HCT116 (cell line): ENCODE measurements at regions not wholly inside any gene's neighbourhood (a gene's known extent, or its start where the extent isn't known, plus 50 kb on each side); places are given as distances from the start of the nearest gene placed in this dataset.

Experiments
- ATAC-seq: fragments of 200-7000 bp; cut with Tn5 transposase; 2 replicates; pipeline ENCODE4 v1.9.1; 2020; ENCODE audit warnings: mild to moderate bottlenecking, moderate library complexity
- BruUV-seq: library from RNA; stranded (reverse); fragments of 400-500 nt; replicated peaks from 2 replicates; lab custom pipeline; 2021; lab: Mats Ljungman, UMichigan
- CTCF ChIA-PET: fragments of 300-600 bp; sonication (Branson Sonifier 250); formaldehyde crosslinking; loops from one replicate; lab custom pipeline; 2021; ENCODE audit warnings: antibody characterized with exemption; lab: Charles Lee
- POLR2A ChIA-PET: fragments of 300-600, 350-600 bp; sonication (Branson Sonifier 250); formaldehyde crosslinking; loops from one replicate; lab custom pipeline; 2021; ENCODE audit warnings: antibody characterized with exemption; lab: Charles Lee
- RAD21 ChIA-PET, 2 experiments: fragments of 300-600 bp; sonication (Branson Sonifier 250); formaldehyde crosslinking; loops; one replicate each; lab custom pipeline; 2023; ENCODE audit warnings: low total read pairs in 2 of 2; ENCODE audit not compliant: uncharacterized antibody in 2 of 2, unreplicated experiment in 2 of 2, low non-redundant PET in 1 of 2; lab: Charles Lee
- DNase-seq: peaks from one replicate; pipeline ENCODE4 v3.0.0-alpha.2; 2010; ENCODE audit warnings: low read depth, low spot score
- H2AFZ ChIP-seq: fragments of 200-600 bp; shearing (Covaris generic), sonication (generic); 2 replicates; pipeline ENCODE4 v1.6.1; 2017; ENCODE audit warnings: low read depth, mixed run types, mixed read lengths, antibody characterized with exemption, low read length; ENCODE audit not compliant: poor library complexity, severe bottlenecking
- H3K27ac ChIP-seq: 2 replicates; pipeline ENCODE4 v1.5.1; 2012; ENCODE audit warnings: low read depth, low read length
- H3K27me3 ChIP-seq: fragments of 200-600 bp; sonication (generic); 2 replicates; pipeline ENCODE4 v1.6.1; 2016; ENCODE audit warnings: mixed run types, low read length, mixed read lengths; ENCODE audit not compliant: insufficient read depth
- H3K36me3 ChIP-seq, 2 experiments: fragments of 200-500 bp in 1 of 2; fragments of 200-600 bp in 1 of 2; sonication (Bioruptor generic) in 1 of 2; sonication (generic) in 1 of 2; 2 replicates each; pipeline versions ENCODE4 v1.5.1 to v1.6.1; 2014 to 2016; ENCODE audit warnings: low read length in 2 of 2, inconsistent platforms in 1 of 2, mixed read lengths in 1 of 2, mixed run types in 1 of 2; ENCODE audit not compliant: insufficient read depth in 2 of 2, control insufficient read depth in 1 of 2
- H3K4me1 ChIP-seq, 2 experiments: fragments of 200-600 bp in 1 of 2; sonication (generic) in 1 of 2; 2 replicates each; pipeline versions ENCODE4 v1.5.1 to v1.6.1; 2012 to 2017; ENCODE audit warnings: low read length in 2 of 2, inconsistent platforms in 1 of 2, mild to moderate bottlenecking in 1 of 2, mixed read lengths in 1 of 2, mixed run types in 1 of 2, moderate library complexity in 1 of 2; ENCODE audit not compliant: insufficient read depth in 2 of 2, control insufficient read depth in 1 of 2
- H3K4me2 ChIP-seq: fragments of 200-600 bp; sonication (generic); 2 replicates; pipeline ENCODE4 v1.6.1; 2017; ENCODE audit warnings: mixed run types, low read length, mixed read lengths
- H3K4me3 ChIP-seq, 2 experiments: fragments of 200-600 bp in 1 of 2; sonication (generic) in 1 of 2; replicated peaks in 1 of 2; 2 replicates each; pipeline ENCODE4 v1.5.1; 2011 to 2016; ENCODE audit warnings: low read length in 2 of 2, control low read depth in 1 of 2, low read depth in 1 of 2, mild to moderate bottlenecking in 1 of 2, mixed read lengths in 1 of 2, mixed run types in 1 of 2
- H3K79me2 ChIP-seq: fragments of 200-600 bp; sonication (generic); 2 replicates; pipeline ENCODE4 v1.6.1; 2017; ENCODE audit warnings: mild to moderate bottlenecking, mixed run types, low read length, moderate library complexity, mixed read lengths; ENCODE audit not compliant: insufficient read depth
- H3K9ac ChIP-seq: fragments of 200-600 bp; sonication (generic); 2 replicates; pipeline ENCODE4 v1.6.1; 2016; ENCODE audit warnings: low read length, mixed read lengths
- H3K9me2 ChIP-seq: fragments of 200-600 bp; sonication (generic), shearing (Covaris generic); 2 replicates; pipeline ENCODE4 v1.6.1; 2017; ENCODE audit warnings: mixed run types, mild to moderate bottlenecking, moderate library complexity; ENCODE audit not compliant: insufficient read depth
- H3K9me3 ChIP-seq, 2 experiments: fragments of 200-500 bp in 1 of 2; fragments of 200-600 bp in 1 of 2; sonication (Bioruptor generic) in 1 of 2; sonication (generic) in 1 of 2; 2 replicates each; pipeline ENCODE4 v1.6.1; 2014 to 2017; ENCODE audit warnings: low read length in 2 of 2, mixed read lengths in 2 of 2, inconsistent platforms in 1 of 2, low read depth in 1 of 2, mild to moderate bottlenecking in 1 of 2, mixed run types in 1 of 2, moderate library complexity in 1 of 2; ENCODE audit not compliant: control insufficient read depth in 1 of 2, insufficient read depth in 1 of 2
- H4K20me1 ChIP-seq: fragments of 200-600 bp; sonication (generic), shearing (Covaris generic); 2 replicates; pipeline ENCODE4 v1.6.1; 2017; ENCODE audit warnings: mixed run types, mild to moderate bottlenecking, moderate library complexity; ENCODE audit not compliant: insufficient read depth
- CBX3 ChIP-seq: IDR thresholded peaks from 2 replicates; pipeline ENCODE4 v1.6.1; 2012; ENCODE audit warnings: low read depth
- CEBPB ChIP-seq: IDR thresholded peaks from 2 replicates; pipeline ENCODE4 v1.6.1; 2012; ENCODE audit warnings: low read depth
- CTCF ChIP-seq, 3 experiments: fragments of 200-600 bp in 1 of 3; sonication (generic) in 1 of 3; IDR thresholded peaks in 2 of 3; conservative IDR thresholded peaks in 1 of 3; 2 replicates each; pipeline ENCODE4 v1.5.1; 2012 to 2017; ENCODE audit warnings: low read depth in 2 of 3, low read length in 2 of 3, antibody characterized with exemption in 1 of 3, borderline replicate concordance in 1 of 3, control low read depth in 1 of 3, mild to moderate bottlenecking in 1 of 3, mixed read lengths in 1 of 3, mixed run types in 1 of 3, moderate library complexity in 1 of 3; ENCODE audit not compliant: insufficient read depth in 1 of 3
- EGR1 ChIP-seq: IDR thresholded peaks from 2 replicates; pipeline ENCODE4 v1.6.1; 2012; ENCODE audit warnings: low read depth
- EZH2 ChIP-seq: fragments of 200-600 bp; sonication (generic); IDR thresholded peaks from 2 replicates; pipeline ENCODE4 v1.6.1; 2017; ENCODE audit warnings: antibody characterized with exemption, mixed run types
- JUND ChIP-seq: IDR thresholded peaks from 2 replicates; pipeline ENCODE4 v1.6.1; 2012
- MAX ChIP-seq: IDR thresholded peaks from 2 replicates; pipeline ENCODE4 v1.6.1; 2012
- POLR2A ChIP-seq: IDR thresholded peaks from 2 replicates; pipeline ENCODE4 v1.7.0; 2011; ENCODE audit warnings: borderline replicate concordance; ENCODE audit not compliant: insufficient read depth, insufficient read length; ENCODE audit errors: extremely low read depth
- POLR2AphosphoS5 ChIP-seq: IDR thresholded peaks from 2 replicates; pipeline ENCODE4 v1.6.1; 2011; ENCODE audit warnings: mild to moderate bottlenecking, low read depth, low read length, moderate library complexity
- SIN3A ChIP-seq: IDR thresholded peaks from 2 replicates; pipeline ENCODE4 v1.6.1; 2012; ENCODE audit warnings: low read depth
- SP1 ChIP-seq: IDR thresholded peaks from 2 replicates; pipeline ENCODE4 v1.6.1; 2012; ENCODE audit warnings: low read depth
- TCF7L2 ChIP-seq: IDR thresholded peaks from 2 replicates; pipeline ENCODE4 v1.7.0; 2011; ENCODE audit warnings: borderline replicate concordance, inconsistent platforms; ENCODE audit not compliant: insufficient read depth, insufficient read length; ENCODE audit errors: extremely low read depth
- ZFX ChIP-seq: fragments of 450-650 bp; IDR thresholded peaks from 2 replicates; pipeline ENCODE4 v1.6.1; 2017
- intact Hi-C: fragments of 100-400 bp; cut with micrococcal nuclease; formaldehyde crosslinking; loops from 2 replicates; pipeline ENCODE4 v1.10.0; 2022
- TF ChIP-seq, protein P1 (sequence below): IDR thresholded peaks from 2 replicates; pipeline ENCODE4 v1.6.1; 2012; ENCODE audit warnings: low read depth
- TF ChIP-seq, protein P2 (sequence below): IDR thresholded peaks from 2 replicates; pipeline ENCODE4 v1.6.1; 2011; ENCODE audit warnings: mild to moderate bottlenecking, low read length, moderate library complexity; ENCODE audit not compliant: insufficient replicate concordance; ENCODE audit errors: extremely low read depth
- TF ChIP-seq, protein P3 (sequence below): IDR thresholded peaks from 2 replicates; pipeline ENCODE4 v1.6.1; 2012

DNA sequence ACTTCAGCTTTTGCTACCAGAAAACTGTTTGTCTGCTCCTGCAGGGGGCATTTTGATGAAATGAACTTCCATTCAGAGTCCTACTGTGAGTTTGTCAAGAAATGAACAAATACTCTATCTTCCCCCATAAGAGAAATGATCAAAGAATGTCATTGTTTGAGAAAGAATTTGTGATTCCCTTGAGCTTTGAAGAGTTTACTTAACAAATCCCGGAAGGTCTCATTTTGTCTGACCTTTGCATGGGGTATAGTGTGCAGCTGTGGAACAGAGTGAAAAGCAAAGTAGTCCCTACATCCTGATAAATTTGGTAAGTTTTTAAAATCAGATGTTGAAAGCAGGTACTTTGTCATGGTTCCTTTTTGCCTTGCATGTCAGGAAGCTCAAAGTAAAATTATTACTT lies 178.0 kb downstream of the ABCC12 start:
- no peaks in the 10 kb centered on the region for H3K9me2 ChIP-seq
- TF ChIP-seq, protein P1, sequence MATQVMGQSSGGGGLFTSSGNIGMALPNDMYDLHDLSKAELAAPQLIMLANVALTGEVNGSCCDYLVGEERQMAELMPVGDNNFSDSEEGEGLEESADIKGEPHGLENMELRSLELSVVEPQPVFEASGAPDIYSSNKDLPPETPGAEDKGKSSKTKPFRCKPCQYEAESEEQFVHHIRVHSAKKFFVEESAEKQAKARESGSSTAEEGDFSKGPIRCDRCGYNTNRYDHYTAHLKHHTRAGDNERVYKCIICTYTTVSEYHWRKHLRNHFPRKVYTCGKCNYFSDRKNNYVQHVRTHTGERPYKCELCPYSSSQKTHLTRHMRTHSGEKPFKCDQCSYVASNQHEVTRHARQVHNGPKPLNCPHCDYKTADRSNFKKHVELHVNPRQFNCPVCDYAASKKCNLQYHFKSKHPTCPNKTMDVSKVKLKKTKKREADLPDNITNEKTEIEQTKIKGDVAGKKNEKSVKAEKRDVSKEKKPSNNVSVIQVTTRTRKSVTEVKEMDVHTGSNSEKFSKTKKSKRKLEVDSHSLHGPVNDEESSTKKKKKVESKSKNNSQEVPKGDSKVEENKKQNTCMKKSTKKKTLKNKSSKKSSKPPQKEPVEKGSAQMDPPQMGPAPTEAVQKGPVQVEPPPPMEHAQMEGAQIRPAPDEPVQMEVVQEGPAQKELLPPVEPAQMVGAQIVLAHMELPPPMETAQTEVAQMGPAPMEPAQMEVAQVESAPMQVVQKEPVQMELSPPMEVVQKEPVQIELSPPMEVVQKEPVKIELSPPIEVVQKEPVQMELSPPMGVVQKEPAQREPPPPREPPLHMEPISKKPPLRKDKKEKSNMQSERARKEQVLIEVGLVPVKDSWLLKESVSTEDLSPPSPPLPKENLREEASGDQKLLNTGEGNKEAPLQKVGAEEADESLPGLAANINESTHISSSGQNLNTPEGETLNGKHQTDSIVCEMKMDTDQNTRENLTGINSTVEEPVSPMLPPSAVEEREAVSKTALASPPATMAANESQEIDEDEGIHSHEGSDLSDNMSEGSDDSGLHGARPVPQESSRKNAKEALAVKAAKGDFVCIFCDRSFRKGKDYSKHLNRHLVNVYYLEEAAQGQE = no peak
- TF ChIP-seq JUND = no peak
- no peak for TF ChIP-seq CEBPB
- no peak for TF ChIP-seq EZH2
- no peak for TF ChIP-seq POLR2A
- no peak for TF ChIP-seq EGR1
- TF ChIP-seq, protein P2, sequence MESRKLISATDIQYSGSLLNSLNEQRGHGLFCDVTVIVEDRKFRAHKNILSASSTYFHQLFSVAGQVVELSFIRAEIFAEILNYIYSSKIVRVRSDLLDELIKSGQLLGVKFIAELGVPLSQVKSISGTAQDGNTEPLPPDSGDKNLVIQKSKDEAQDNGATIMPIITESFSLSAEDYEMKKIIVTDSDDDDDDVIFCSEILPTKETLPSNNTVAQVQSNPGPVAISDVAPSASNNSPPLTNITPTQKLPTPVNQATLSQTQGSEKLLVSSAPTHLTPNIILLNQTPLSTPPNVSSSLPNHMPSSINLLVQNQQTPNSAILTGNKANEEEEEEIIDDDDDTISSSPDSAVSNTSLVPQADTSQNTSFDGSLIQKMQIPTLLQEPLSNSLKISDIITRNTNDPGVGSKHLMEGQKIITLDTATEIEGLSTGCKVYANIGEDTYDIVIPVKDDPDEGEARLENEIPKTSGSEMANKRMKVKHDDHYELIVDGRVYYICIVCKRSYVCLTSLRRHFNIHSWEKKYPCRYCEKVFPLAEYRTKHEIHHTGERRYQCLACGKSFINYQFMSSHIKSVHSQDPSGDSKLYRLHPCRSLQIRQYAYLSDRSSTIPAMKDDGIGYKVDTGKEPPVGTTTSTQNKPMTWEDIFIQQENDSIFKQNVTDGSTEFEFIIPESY = no peak
- no peak for TF ChIP-seq TCF7L2
- no peak for TF ChIP-seq CBX3
- TF ChIP-seq ZFX = no peak
- TF ChIP-seq CTCF (IDR thresholded peaks at IDR 0.05 in 2 of 3, conservative IDR thresholded peaks at IDR 0.05 in 1 of 3; ENCODE audit: borderline replicate concordance in 1 of 3, insufficient read depth in 1 of 3, low read depth in 2 of 3, low read length in 2 of 3) = no peak
- no peak for TF ChIP-seq MAX
- TF ChIP-seq, protein P3, sequence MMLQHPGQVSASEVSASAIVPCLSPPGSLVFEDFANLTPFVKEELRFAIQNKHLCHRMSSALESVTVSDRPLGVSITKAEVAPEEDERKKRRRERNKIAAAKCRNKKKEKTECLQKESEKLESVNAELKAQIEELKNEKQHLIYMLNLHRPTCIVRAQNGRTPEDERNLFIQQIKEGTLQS = no peak
- TF ChIP-seq POLR2AphosphoS5 = no peak
- no peak for TF ChIP-seq SP1
- no peak for TF ChIP-seq SIN3A
- TF ChIP-seq, all 23 proteins: peak for 0
- ChIA-PET RAD21 (no interaction called here), CTCF (no interaction called here), POLR2A (no interaction called here)
- no peaks in the 10 kb centered on the region for H4K20me1 ChIP-seq
- H3K9ac ChIP-seq = no peak overlapping the region
- intact Hi-C loops = no loop called here
- no peaks in the 10 kb centered on the region for H3K9me3 ChIP-seq
- no peak overlapping the region for H3K27ac ChIP-seq
- no peak overlapping the region for H3K4me3 ChIP-seq
- ATAC-seq (no peak), DNase-seq (no peak)
- no peak overlapping the region for H2AFZ ChIP-seq
- H3K27me3 ChIP-seq = peaks cover 44% of the 10 kb centered on the region
- H3K36me3 ChIP-seq = no peaks in the 10 kb centered on the region
- no TSS peak for BruUV-seq
- H3K79me2 ChIP-seq = no peaks in the 10 kb centered on the region
- H3K4me2 ChIP-seq = no peak overlapping the region
- no peaks in the 10 kb centered on the region for H3K4me1 ChIP-seq
